ENCODE measurements at regions not wholly inside any gene's neighbourhood (a gene's known extent, or its start where the extent isn't known, plus 50 kb on each side); places are given as distances from the start of the nearest gene placed in this dataset.

- ATAC-seq (no peak), DNase-seq (ENCODE audit: low read depth in 1 of 2, low spot score in 1 of 2) (no peak)
- CTCF ChIA-PET = no interaction called here
These were observed 1476.9 kb downstream of the SI start for GRCh38 chr3:163601426-163601825.

GRCh38 chr3:163587342-163587741 lies 1491.0 kb downstream of the SI start:
- no peak for DNase-seq (ENCODE audit: low read depth in 1 of 2, low spot score in 1 of 2)
- H3K4me2 ChIP-seq = no peak overlapping the region
- WGBS (ENCODE audit: missing lambda C conversion rate) = 45% methylated on average over 2 of the region's 2 CpGs
- H3K4me1 ChIP-seq = no peaks in the 10 kb centered on the region
- no peak for FAIRE-seq
- no peak overlapping the region for H3K27ac ChIP-seq
- no peak for ATAC-seq
- no peaks in the 10 kb centered on the region for H3K9me3 ChIP-seq
- CTCF ChIA-PET = no interaction called here
- no peak overlapping the region for H3K4me3 ChIP-seq
- POLR2A ChIA-PET = no interaction called here
- no peak for TF ChIP-seq CHD2 (IDR thresholded peaks at IDR 0.05; ENCODE audit: low read length, partially characterized antibody)
- TF ChIP-seq USF2 (IDR thresholded peaks at IDR 0.05) = no peak
- no peak for TF ChIP-seq CBX2 (IDR thresholded peaks at IDR 0.05; ENCODE audit: borderline replicate concordance, low read depth)
- TF ChIP-seq RNF2 (IDR thresholded peaks at IDR 0.05; ENCODE audit: borderline replicate concordance, low read depth) = no peak
- TF ChIP-seq NFE2L2 (conservative IDR thresholded peaks at IDR 0.05; ENCODE audit: low read length) = no peak

More at GRCh38 chr3:163601426-163601825, 1476.9 kb downstream of the SI start:
- Histone ChIP-seq H3K4me3 (no peak overlapping the region), H3K27ac (no peak overlapping the region), H3K4me2 (no peak overlapping the region), H3K9me3 (0 out of 3 replicates have a peak, but pooled peaks cover 2% of the 10 kb centered on the region), H3K4me1 (no peaks in the 10 kb centered on the region)
- TF ChIP-seq CBX8 (IDR thresholded peaks at IDR 0.05) (no peak), FOSL2 (IDR thresholded peaks at IDR 0.05) (no peak), FOSL2 (CRISPR knock-in tag; IDR thresholded peaks at IDR 0.05) (no peak), ZSCAN20 (CRISPR knock-in tag; IDR thresholded peaks at IDR 0.05) (no peak), ESRRA (IDR thresholded peaks at IDR 0.05; ENCODE audit: borderline replicate concordance, low read length) (no peak), RCOR1 (IDR thresholded peaks at IDR 0.05; ENCODE audit: low read depth, low read length) (no peak), MAX (IDR thresholded peaks at IDR 0.05) (no peak), PBX3 (IDR thresholded peaks at IDR 0.05) (no peak), ZC3H11A (IDR thresholded peaks at IDR 0.05) (no peak)
- POLR2A ChIA-PET = no interaction called here
- 10% methylated on average over 1 of the region's 1 CpG for WGBS (ENCODE audit: missing lambda C conversion rate)
- no peak for FAIRE-seq

GRCh38 chr3:163582967-163583366 lies 1495.3 kb downstream of the SI start:
- Histone ChIP-seq H3K9me3 (no peaks in the 10 kb centered on the region), H3K4me2 (no peak overlapping the region), H3K4me1 (no peaks in the 10 kb centered on the region), H3K4me3 (no peak overlapping the region), H3K27ac (no peak overlapping the region)
- FAIRE-seq = no peak
- no peak for DNase-seq (ENCODE audit: low read depth in 1 of 2, low spot score in 1 of 2)
- TF ChIP-seq POLR2A (IDR thresholded peaks at IDR 0.05; ENCODE audit: low read length) (no peak), RFX5 (IDR thresholded peaks at IDR 0.05) (no peak), EHMT2 (IDR thresholded peaks at IDR 0.05; ENCODE audit: low read depth) (no peak), PBX3 (IDR thresholded peaks at IDR 0.05) (no peak), MYC (IDR thresholded peaks at IDR 0.05; ENCODE audit: borderline replicate concordance, low read length) (no peak), RNF2 (IDR thresholded peaks at IDR 0.05; ENCODE audit: borderline replicate concordance, low read depth) (no peak)
- 28% methylated on average over 1 of the region's 1 CpG for WGBS (ENCODE audit: missing lambda C conversion rate)
- ChIA-PET CTCF (no interaction called here), POLR2A (no interaction called here)
- no peak for ATAC-seq

GRCh38 chr3:163577271-163577670 lies 1501.0 kb downstream of the SI start:
- Histone ChIP-seq H3K4me2 (no peak overlapping the region), H3K4me1 (no peaks in the 10 kb centered on the region), H3K9me3 (no peaks in the 10 kb centered on the region), H3K4me3 (no peak overlapping the region), H3K27ac (no peak overlapping the region)
- CTCF ChIA-PET = no interaction called here
- FAIRE-seq (no peak), DNase-seq (ENCODE audit: low read depth in 1 of 2, low spot score in 1 of 2) (no peak), ATAC-seq (no peak)
- POLR2A ChIA-PET = no interaction called here
- 58% methylated on average over 3 of the region's 3 CpGs for WGBS (ENCODE audit: missing lambda C conversion rate)
- TF ChIP-seq USF2 (IDR thresholded peaks at IDR 0.05) (no peak), FOSL2 (IDR thresholded peaks at IDR 0.05) (no peak), FOSL2 (CRISPR knock-in tag; IDR thresholded peaks at IDR 0.05) (no peak), HES2 (IDR thresholded peaks at IDR 0.05) (no peak), REST (IDR thresholded peaks at IDR 0.05) (no peak), CBX2 (IDR thresholded peaks at IDR 0.05; ENCODE audit: borderline replicate concordance, low read depth) (no peak), POLR2AphosphoS2 (conservative IDR thresholded peaks at IDR 0.05; ENCODE audit: low read length) (no peak), ZC3H11A (IDR thresholded peaks at IDR 0.05) (no peak), ZFP36 (IDR thresholded peaks at IDR 0.05; ENCODE audit: borderline replicate concordance, partially characterized antibody) (no peak)

All from A549 (cell line).